NCI-H146 treated with DMSO at 0.1 percent for 48 hours (cell line): ENCODE measurements at regions not wholly inside any gene's neighbourhood (a gene's known extent, or its start where the extent isn't known, plus 50 kb on each side); places are given as distances from the start of the nearest gene placed in this dataset.
"Not testable (repeated sequence)": the region's sequence is repeated elsewhere in the genome, so short reads cannot be mapped to it uniquely, and the experiment has no call there.

ENCODE experiments used
- DNase-seq: peaks from one replicate; lab custom pipeline; 2025; ENCODE audit not compliant: unreplicated experiment; lab: John Stamatoyannopoulos, UW

DNA sequence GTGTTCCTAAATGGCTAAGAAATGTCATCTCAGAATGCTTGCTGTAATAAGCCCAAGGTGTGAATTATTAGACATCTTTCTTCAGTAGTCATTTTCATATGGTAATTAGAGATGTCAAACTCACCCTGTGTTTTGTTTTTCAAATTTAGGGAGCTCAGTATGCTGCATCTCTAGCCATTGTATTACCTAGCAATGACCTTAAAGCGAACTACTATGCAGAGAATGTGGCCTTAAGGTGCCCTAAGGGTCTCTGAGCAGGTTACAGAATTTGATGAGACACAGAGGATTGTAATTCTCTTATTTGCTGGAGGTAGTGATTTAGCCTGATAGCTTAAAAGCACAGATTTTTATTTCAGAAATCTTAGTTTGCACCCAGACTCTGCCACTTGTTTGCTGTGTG lies 1052.6 kb upstream of the DDX18 start:
- DNase-seq = no peak

DNA sequence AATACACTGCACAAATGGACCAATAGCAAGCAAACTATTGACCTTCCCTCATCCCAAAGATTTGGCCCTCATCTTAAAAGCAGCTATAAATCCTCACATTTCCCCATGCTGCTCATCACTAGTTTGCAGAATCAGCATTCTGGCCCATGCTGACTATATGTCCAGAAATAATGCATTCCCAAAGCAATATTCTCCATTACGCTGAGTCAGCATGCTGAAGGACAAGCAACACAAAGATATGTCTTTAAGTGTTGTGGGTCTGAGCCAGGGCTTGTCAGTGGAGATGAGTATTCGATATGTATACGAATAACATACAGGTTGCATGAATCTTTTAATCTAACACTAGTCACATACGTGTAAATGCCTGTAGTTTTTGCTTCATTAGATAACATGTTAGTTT lies 1045.0 kb upstream of the DDX18 start:
- no peak for DNase-seq

DNA sequence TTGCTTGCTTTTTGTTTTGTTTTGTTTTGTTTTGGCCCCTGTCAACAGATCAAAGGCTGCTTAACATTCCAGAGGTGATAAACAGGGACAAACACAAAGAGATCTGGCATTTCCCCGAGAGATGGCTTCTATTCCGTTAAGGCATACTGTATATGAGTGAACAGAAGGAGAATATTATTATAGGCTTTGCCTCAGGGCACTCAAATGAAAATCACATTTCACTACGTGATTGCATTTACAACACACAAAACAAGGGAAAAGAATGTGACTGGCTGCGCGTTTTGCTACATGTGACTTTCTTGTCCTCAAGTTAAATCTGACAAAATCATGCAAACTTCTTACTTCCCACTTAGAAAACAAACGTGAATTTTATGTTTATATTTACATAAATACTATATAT lies 1037.9 kb upstream of the DDX18 start:
- DNase-seq = no peak

DNA sequence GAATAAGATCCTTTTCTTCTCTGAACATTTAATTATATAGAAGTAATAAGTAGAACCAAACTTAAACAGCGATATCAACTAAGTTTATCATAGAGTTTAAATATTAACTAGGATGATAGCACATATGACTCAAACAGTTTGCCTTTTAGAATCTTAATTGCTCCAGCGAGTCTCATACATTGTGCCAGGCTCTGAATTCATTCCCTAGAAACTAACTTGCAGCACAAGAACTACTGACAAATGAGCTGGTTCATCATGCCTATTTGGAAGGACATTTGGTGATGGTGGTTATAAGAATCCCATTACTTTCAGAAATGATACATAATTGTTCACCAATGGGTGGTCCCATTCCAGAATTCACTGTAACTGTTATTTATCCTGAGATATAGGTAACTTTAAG lies 1026.6 kb upstream of the DDX18 start:
- DNase-seq = no peak

DNA sequence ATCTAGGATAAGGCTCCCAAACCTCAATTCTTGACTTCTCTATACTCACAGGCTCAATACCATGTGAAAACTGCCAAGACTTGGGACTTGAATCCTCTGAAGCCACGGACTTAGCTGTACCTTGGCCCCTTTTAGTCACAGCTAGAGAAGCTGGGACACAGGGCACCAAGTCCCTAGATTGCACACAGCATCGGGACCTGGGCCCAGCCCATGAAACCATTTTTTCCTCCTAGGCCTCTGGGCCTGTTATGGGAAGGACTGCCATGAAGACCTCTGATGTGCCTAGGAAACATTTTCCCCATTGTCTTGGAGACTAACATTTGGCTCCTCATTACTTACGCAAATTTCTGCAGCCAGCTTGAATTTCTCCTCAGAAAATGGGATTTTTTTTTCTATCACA lies 1011.8 kb upstream of the DDX18 start:
- no peak for DNase-seq

DNA sequence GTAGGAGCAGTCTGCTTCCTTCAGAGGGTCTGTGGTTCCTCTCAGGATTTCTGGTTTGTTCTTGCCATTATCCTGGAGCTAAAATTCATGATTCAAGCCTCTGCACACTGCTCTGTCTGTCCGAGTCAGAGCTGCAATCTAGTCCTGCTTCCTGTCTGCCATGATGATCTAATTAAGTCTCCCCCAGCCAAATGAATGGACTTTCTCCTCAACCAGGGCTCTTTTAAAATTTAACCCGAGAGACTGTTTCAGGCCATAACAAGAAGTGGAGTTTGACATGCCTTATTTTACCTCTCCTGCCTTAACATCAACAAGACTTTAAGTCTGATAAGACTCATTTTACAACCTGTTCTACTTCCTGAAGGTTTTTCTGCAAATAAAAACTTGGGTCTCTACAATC lies 1009.6 kb upstream of the DDX18 start:
- DNase-seq = no peak

DNA sequence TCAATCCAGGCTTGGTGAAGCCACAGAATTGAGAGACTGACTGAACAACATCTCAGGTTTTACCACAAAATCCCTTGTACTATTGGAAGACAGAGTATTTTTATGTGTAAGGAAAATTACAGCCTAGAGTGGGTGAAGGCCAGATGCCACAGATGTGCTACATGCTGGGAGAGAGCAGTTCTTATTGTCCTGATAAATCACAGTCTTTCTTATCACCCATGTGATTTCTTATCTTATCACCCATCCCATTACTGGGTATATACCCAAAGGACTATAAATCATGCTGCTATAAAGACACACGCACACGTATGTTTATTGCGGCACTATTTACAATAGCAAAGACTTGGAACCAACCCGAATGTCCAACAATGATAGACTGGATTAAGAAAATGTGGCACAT lies 1008.0 kb upstream of the DDX18 start:
- not testable (repeated sequence) for DNase-seq

DNA sequence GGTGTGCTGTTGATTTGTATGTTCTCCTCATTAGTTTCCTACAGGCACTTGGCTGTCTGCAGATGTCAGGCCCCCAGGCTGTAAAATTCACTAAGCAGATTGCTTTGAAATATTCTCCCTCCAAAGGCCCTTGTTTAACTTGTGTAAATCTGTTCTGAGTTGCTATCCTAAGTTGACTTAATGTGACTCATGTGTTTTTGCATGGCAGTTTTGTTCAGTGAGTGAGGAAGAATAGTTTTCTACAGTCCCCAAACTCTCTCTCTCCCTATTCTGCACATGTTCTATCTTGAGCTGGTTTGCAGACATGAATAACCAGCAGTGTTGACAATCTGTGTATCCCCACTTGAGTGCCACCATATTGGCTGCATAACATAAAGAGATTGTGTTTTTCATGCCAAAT lies 1005.4 kb upstream of the DDX18 start:
- DNase-seq = no peak

DNA sequence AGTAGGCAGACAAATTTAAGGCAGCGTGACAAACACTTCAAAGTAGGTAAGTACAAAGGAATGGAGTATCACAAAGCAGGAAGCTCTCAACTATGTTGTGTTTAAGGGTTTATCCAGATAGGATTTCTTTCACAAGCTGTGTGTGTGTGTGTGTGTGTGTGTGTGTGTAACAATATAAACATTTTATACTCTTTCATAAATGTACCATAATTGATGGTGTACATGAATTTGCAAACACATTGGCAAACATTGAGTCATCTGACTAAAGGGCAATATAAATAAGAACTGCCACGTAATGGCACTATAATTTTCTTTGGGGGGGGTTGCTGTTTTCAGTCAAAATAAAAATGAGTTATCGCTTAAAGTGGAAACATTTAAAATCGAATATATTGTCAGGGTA lies 1004.4 kb upstream of the DDX18 start:
- no peak for DNase-seq

DNA sequence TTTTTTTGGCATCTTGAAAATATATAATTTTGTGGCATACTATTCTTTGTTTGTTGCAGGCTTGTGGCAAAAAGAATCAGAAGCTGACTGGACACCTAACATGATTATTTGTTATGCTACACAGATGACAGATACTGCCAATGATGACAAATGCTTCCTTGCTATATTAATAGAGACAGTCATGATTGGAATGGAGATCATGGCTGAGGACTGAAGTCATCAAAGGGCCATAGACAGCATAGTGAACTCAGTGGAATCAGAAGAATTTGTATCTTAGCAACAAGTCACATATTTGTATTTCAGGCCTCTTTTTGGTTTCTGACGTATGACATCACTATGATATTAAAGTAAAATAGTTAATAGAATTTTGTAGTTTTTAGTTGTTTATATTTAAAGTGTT lies 1003.8 kb upstream of the DDX18 start:
- no peak for DNase-seq

DNA sequence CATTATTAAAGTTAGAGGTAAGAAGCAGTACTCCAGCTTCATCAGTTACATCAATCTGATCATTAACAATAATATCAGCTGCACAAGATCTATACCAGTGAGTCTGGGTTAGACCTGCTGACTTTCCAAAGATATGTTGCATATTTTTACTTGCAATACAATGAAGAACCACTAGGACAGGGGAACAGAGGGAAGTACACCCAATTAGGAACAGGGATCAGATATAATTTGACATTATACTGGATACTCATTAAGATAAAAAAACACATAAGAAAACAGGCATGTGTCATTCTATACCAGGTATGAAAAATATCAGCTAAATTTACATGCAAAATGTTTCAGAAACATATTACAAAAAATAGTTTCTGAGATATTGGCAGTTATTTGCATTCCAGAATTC lies 995.1 kb upstream of the DDX18 start:
- no peak for DNase-seq

DNA sequence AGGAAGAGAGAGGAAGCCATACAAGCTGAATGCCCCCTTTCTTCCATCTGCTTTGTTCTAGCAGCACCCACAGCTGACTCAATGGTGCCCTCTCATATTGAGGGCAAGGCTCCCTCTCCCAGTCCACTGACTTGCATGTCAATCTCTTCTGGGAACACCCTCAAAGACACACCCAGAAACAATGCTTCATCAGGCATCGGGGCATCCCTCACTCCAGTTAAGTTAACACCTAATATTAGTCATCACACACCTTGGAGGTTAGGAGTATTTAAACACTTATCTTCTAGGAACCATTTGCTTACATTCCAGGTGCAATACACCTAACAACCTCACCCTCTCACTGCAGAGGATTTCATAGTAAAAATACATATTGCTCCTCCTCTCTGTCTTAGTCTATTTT lies 993.5 kb upstream of the DDX18 start:
- no peak for DNase-seq

DNA sequence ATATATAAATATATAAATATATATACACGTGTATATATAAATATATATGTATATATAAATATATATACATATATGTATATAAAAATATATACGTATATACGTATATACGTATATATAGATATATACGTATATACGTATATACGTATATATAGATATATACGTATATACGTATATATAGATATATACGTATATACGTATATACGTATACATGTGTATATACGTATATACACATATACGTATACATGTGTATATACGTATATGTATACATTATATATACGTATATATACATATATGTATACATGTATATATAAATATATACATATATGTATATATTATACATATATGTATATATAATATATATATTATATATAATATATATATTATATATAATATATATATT lies 984.9 kb upstream of the DDX18 start:
- not testable (repeated sequence) for DNase-seq

DNA sequence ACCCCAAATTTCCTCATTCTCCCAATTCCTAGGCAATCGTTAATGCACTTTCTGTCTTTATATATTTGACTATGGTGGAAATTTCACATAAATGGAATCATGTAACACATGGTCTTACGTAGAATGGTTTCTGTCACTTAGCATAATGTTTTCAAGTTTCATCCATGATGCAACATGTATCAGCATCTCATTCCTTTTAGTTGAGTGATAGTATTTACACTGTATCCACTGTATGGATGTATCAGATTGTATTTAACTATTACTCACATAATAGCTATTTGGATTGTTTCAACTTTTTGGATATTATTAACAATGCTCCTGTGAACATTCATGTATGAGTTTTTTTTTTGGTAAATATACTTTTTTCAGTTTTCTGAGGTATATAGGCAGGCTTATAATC lies 982.3 kb upstream of the DDX18 start:
- no peak for DNase-seq

DNA sequence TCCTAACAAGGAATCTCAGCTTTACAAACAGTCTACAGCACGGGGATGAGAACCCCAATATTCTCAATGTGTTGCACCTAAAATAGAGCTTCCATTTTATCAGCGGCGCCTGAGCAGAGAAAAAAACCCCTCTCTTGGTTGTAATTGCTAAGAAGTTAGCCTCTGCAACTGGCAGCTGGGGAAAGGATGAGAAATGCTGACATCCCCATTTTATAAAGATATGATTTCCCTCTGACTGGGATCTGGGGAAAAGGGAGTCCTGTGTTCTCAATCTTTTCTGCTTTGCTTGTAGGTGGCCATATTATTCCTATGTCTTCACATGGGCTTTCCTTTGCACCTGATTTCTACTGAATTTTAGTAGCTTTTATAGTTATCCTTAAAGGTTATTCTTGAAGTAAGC lies 981.4 kb upstream of the DDX18 start:
- no peak for DNase-seq

DNA sequence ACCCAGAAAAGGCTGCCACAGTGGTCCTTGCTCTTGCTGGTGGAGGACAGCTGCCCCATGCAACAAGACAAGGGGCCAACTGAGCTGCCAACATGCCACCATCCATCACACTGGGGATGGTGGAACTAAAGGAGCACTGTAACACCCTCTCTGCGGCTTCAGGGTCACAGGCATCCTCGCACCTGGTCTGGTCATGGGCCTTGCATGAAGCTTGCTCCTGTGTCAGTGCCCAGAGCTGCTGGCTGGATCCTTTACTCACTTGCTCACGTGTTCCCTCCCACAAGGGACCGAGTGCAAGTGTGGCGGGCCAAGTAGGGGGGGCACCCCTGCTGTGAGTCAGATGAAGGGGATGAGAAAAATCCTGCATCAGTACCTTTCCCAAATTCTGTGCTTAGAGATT lies 972.3 kb upstream of the DDX18 start:
- DNase-seq = no peak

DNA sequence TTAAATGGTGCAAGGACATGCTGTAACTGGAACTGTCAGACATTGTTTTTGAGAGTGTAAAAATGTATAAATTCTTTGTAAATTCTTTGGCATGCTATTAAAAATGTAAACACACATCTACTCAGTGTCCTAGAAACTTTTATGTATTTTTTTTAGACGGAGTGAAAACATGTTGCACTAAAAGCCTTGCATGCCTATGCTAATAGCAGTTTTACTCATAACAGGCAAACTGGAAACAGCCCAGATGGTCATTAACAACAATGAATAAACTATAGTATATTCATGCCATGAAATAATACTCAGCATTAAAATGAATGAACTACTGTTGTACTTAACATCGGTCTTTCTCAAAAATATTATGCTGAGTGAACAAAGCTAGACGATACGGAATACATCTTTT lies 954.8 kb upstream of the DDX18 start:
- no peak for DNase-seq

DNA sequence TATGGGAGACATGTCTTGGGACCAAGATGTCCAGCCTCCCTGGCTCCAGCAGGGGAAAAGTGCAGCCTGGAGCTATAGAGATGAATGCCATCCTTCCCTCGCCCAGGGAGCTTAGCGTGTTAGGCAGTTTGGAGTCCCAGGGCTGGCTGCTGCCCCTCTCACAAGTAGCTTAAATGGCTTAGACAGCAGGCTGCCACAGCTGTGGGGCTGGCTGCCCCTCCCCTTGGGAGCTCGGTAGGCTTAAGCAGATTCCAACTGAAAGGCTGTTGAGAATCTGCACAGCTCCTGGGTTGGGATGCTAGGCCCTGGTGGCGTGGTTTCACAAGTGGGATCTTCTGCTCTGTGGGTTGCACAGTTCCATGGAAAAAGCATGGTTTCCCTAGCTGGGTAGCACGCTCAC lies 940.5 kb upstream of the DDX18 start:
- DNase-seq = no peak

DNA sequence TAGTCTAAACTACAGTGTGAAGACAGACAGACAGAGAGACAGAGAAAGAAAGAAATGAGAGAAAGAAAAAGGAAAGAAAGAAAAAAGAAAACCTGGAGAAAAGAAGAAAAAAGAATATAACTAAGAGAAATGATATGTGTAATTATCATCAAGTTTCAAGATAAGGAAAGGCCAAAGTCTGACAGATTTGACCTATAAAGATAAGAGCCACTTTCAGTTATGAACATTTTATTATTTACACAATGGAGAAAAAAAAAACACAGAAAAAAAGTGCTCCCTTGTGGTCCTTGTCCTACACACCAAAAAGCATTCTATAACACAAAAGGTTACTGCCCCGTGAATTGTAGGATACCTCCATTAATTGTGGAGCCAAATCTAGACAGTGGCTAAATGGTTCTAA lies 937.2 kb upstream of the DDX18 start:
- DNase-seq = no peak

DNA sequence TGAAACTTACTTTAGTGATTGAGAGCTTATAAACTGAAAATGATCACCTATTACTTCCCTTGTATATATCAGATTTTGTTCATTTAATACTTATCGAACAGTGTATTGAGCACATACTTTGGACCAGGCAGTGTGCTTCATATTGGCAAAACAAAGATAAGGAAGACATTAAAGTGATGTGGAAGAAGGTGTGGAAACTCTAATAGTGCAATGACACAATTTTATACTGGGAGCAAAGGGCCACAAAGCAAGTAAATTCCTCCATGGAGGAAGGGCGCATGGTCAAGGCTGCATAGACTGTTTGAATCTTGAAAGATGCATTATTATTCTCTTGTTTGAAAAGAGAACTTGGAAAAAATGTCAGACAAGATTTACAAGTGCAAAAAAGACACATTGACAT lies 936.5 kb upstream of the DDX18 start:
- DNase-seq = no peak

DNA sequence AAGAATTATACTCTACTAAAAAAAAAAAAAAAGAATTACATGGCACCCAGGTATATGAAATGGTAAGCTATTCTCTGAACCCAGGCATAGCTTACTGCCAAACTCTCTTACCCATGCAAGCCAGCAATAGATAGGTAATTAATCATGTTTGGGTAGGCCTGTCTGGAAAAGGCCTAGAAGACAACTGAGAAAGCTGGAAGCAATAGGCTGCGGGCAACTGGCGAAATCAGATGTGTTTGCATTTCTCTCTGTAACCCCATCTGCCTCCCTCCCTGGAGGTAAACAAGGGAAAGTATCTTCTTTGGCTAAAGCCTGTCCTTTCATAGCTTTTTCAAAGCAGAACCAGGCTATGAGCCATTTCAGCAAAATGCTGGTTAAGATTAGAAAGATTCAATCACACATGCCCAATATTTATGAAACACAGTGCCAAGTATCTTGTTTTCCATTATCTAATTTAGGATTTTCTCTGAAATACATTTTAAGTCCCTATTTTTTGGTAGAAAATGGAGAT lies 934.8 kb upstream of the DDX18 start:
- DNase-seq = no peak

DNA sequence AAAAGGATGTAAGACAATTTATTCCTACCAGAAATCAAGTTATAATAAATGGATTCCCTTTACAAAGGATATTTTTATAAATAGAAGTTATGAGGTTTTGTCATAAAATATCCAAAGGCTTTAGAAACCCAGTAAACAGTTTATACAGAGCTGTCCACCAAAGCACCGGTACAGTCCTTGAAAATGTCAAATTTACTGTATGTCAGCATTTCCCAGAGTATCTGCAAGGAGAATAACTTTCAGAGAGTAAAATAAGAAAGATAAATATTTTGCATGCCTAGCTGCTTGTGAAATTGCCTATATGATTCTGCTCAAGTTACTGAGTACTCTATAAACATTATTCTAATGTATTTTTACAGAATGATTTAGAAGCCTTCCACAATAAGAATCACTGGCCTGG lies 923.3 kb upstream of the DDX18 start:
- no peak for DNase-seq

DNA sequence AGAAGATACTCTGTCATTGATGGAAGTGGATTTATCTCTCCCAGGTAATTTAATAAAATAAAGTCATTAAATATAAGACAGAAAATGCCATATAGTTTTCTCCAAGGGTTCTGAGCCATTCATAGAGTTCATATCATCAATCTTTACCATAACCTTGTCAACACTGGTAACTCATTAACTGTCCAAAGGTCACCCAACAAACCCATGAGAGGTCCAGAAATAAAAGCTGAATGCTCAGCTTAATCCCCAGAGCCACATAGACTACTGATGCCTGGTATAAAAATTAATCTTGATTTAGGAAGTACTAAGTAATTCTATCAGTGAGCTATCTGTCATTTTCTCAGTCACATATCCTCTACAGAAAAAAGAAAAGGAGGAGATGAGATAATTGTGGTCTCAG lies 903.0 kb upstream of the DDX18 start:
- DNase-seq = no peak

DNA sequence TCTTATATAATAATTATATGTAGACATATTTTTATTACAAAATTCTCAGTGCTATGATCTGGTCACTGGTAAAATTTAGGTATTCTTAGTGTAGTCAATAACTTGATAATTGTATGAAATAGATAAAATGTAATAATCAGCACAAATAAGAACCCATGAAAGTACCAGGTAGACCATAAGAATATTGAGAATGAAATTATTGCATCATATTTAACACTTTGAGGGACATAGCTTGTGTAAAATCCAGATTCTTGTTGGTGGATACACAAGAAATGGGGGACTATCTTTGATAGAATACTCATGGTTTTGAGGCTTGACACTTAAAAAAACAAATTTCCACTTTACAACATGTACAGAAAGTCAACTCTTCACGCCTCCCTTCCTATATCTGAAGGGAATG lies 898.8 kb upstream of the DDX18 start:
- no peak for DNase-seq
